ENCODE measurements at regions not wholly inside any gene's neighbourhood (a gene's known extent, or its start where the extent isn't known, plus 50 kb on each side); places are given as distances from the start of the nearest gene placed in this dataset.

DNA sequence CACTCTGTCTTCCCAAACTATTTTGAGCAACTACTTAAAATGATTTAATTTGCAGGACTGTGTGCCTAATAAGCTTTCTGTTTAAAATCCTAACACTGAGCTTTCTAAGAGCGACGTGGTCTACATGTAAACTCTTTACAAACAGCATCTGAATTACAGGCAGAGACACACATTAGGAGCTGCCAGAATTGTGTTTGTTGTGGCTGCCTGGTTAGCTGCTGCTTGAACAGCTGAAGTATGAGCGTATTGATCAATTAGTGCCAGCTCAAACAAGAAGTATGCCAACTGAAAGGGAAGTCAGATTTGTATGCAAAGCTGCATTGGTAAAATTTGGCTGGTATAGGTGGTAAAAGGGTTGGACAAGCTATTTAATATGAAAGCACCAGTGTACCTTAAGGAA is 384.4 kb downstream of the PCDH7 start:
- Histone ChIP-seq H3K27ac (ENCODE audit: low read depth, low read length) (no peak overlapping the region), H3K9ac (ENCODE audit: low read length) (no peak overlapping the region), H3K27me3 (ENCODE audit: control insufficient read depth, insufficient read depth, low read length) (no peaks in the 10 kb centered on the region), H3K4me3 (ENCODE audit: low read depth, low read length) (no peak overlapping the region), H3K36me3 (ENCODE audit: control insufficient read depth, insufficient read depth, low read length) (no peaks in the 10 kb centered on the region), H3K9me3 (ENCODE audit: control insufficient read depth, insufficient read depth, low read depth, low read length) (no peaks in the 10 kb centered on the region), H3K4me1 (ENCODE audit: control insufficient read depth, insufficient read depth, low read length) (no peaks in the 10 kb centered on the region)

DNA sequence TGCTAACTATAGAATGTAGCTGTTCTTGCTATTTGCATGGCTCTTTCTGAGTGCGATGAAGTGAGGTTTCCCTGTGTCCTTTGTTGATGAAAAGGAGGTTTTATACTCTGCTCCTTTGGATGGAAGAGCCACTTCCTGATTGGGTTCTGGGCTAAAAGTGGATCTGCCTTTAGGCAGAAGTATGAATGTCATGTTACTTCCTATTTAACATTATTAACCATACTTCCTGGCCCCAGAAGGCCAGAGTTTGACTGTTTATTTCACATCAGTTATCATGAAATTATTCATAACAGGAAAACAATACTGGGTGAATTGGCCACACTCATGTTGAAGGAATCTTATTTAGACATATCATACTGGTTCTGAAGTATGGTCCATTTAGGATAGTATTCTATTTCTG is 386.2 kb downstream of the PCDH7 start:
- Histone ChIP-seq H3K27ac (ENCODE audit: low read depth, low read length) (no peak overlapping the region), H3K4me1 (ENCODE audit: control insufficient read depth, insufficient read depth, low read length) (no peaks in the 10 kb centered on the region), H3K9ac (ENCODE audit: low read length) (no peak overlapping the region), H3K4me3 (ENCODE audit: low read depth, low read length) (no peak overlapping the region), H3K9me3 (ENCODE audit: control insufficient read depth, insufficient read depth, low read depth, low read length) (no peaks in the 10 kb centered on the region), H3K36me3 (ENCODE audit: control insufficient read depth, insufficient read depth, low read length) (no peaks in the 10 kb centered on the region), H3K27me3 (ENCODE audit: control insufficient read depth, insufficient read depth, low read length) (no peaks in the 10 kb centered on the region)

DNA sequence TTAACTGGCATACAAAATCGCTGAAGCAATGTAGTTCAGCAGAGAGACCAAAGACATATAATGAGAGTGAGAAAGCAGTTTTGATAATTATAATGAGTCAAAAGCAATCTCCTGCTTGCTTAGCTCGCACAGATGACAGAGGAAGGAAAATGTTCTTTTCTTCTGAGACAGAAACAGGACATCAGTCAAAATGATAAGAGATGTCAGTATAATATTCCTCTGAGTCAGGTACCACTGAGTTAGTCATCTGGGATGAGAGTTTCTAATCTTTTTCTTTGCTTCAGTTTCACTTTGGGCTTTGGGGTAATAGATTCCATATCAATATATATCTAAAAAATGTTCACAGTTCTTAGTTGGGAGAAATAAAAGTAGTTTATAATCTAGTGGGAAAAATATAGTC is 387.2 kb downstream of the PCDH7 start:
- Histone ChIP-seq H3K4me3 (ENCODE audit: low read depth, low read length) (no peak overlapping the region), H3K9ac (ENCODE audit: low read length) (no peak overlapping the region), H3K27ac (ENCODE audit: low read depth, low read length) (no peak overlapping the region), H3K36me3 (ENCODE audit: control insufficient read depth, insufficient read depth, low read length) (no peaks in the 10 kb centered on the region), H3K9me3 (ENCODE audit: control insufficient read depth, insufficient read depth, low read depth, low read length) (no peaks in the 10 kb centered on the region), H3K27me3 (ENCODE audit: control insufficient read depth, insufficient read depth, low read length) (no peaks in the 10 kb centered on the region), H3K4me1 (ENCODE audit: control insufficient read depth, insufficient read depth, low read length) (no peaks in the 10 kb centered on the region)

DNA sequence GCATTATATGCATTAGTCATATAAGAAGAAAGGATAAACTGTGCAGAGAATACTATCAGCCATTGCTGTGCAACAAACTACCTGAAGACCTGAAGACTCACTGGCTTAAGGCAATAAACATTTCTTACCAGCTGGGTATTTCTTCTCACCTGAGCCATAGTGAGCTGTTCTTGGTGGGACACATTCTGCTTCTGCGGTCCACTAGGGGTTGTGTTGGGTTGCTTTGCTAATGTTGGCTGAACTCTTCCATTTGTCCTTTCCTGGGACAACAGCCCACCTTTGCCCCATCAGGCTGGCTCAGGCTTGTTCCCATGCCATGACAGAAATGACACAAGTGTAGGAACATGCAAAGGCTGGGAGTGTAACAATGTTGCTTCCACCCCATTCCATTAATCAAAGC is 388.6 kb downstream of the PCDH7 start:
- Histone ChIP-seq H3K36me3 (ENCODE audit: control insufficient read depth, insufficient read depth, low read length) (no peaks in the 10 kb centered on the region), H3K4me3 (ENCODE audit: low read depth, low read length) (no peak overlapping the region), H3K27ac (ENCODE audit: low read depth, low read length) (no peak overlapping the region), H3K9me3 (ENCODE audit: control insufficient read depth, insufficient read depth, low read depth, low read length) (no peaks in the 10 kb centered on the region), H3K9ac (ENCODE audit: low read length) (no peak overlapping the region), H3K27me3 (ENCODE audit: control insufficient read depth, insufficient read depth, low read length) (no peaks in the 10 kb centered on the region), H3K4me1 (ENCODE audit: control insufficient read depth, insufficient read depth, low read length) (no peaks in the 10 kb centered on the region; the same call in 1 of the 2 replicates)

DNA sequence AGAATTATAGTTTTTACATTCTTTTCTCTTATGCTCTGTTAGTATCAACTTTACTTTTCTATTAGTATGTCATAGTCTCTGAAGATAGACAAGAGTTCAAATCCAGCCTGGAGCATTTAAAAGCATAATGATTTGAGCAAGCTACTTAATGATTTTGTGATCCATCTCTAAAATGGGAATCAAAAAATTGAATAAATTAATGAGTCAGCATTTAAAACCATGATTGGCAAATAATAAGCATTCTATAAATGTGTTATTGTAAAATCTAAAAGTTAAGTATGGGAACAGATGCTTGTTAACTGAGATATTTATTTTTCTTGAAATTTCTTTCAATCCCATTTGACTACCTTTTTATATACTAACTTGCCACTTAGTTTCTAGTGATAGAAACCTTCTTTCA is 391.6 kb downstream of the PCDH7 start:
- Histone ChIP-seq H3K4me3 (ENCODE audit: low read depth, low read length) (no peak overlapping the region), H3K4me1 (ENCODE audit: control insufficient read depth, insufficient read depth, low read length) (no peaks in the 10 kb centered on the region; the same call in 1 of the 2 replicates), H3K27me3 (ENCODE audit: control insufficient read depth, insufficient read depth, low read length) (no peaks in the 10 kb centered on the region), H3K36me3 (ENCODE audit: control insufficient read depth, insufficient read depth, low read length) (no peaks in the 10 kb centered on the region), H3K9ac (ENCODE audit: low read length) (no peak overlapping the region), H3K9me3 (ENCODE audit: control insufficient read depth, insufficient read depth, low read depth, low read length) (no peaks in the 10 kb centered on the region), H3K27ac (ENCODE audit: low read depth, low read length) (no peak overlapping the region)

DNA sequence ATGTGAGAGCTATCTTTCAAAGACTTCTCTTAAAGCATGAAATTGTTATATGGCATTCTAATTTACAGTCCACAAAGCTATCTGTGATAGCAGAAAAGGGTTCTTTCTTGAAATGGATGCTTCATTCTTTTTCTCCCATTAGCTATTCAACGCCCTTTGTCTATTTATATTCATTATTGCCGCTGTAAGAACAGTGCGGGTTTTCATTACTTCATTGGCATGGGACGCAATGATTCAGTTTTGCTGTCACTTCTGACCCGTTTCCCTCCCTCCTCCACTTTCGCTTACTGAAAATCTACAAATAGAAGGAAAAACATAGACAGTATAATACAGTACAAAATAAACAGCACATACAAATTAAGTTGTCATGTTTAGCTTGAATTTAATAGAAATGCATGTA is 394.6 kb downstream of the PCDH7 start:
- Histone ChIP-seq H3K4me1 (ENCODE audit: control insufficient read depth, insufficient read depth, low read length) (no peaks in the 10 kb centered on the region; the same call in 1 of the 2 replicates), H3K36me3 (ENCODE audit: control insufficient read depth, insufficient read depth, low read length) (no peaks in the 10 kb centered on the region), H3K9me3 (ENCODE audit: control insufficient read depth, insufficient read depth, low read depth, low read length) (no peaks in the 10 kb centered on the region), H3K27me3 (ENCODE audit: control insufficient read depth, insufficient read depth, low read length) (no peaks in the 10 kb centered on the region), H3K9ac (ENCODE audit: low read length) (no peak overlapping the region), H3K27ac (ENCODE audit: low read depth, low read length) (no peak overlapping the region), H3K4me3 (ENCODE audit: low read depth, low read length) (no peak overlapping the region)

DNA sequence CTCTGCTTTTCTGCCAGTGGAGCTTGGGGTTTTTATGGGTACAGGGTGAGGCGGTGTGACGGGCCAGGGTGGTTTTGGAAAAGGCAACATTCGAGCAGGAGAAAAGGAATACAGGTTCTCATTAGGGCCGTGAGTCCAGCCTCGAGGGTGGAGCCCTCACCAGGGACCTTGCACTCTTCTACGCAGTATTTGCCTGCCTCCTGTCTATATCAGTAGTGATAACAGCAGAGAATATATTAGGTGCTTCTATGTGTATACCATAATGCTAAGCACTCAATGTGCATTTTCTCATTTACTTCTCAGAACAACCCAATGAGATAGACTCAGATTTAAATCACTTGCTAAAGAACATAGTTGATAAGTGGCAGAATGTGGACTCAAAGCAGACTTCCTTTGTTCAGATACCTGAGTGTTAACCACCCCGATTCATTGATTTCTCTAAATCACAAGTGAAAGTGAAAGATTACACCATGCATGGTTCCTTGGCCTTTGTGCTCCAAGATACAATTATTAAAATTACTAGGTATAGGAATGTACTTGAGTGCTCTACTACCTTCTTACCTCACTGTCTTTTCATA is 403.9 kb downstream of the PCDH7 start:
- H3K27me3 ChIP-seq (ENCODE audit: control insufficient read depth, insufficient read depth, low read length), result no peaks in the 10 kb centered on the region
- no peak overlapping the region for H3K9ac ChIP-seq (ENCODE audit: low read length)
- no peaks in the 10 kb centered on the region for H3K36me3 ChIP-seq (ENCODE audit: control insufficient read depth, insufficient read depth, low read length)
- H3K9me3 ChIP-seq (ENCODE audit: control insufficient read depth, insufficient read depth, low read depth, low read length), result no peaks in the 10 kb centered on the region
- H3K4me1 ChIP-seq (ENCODE audit: control insufficient read depth, insufficient read depth, low read length), result peaks cover 7% of the 10 kb centered on the region; the same call in 1 of the 2 replicates
- no peak overlapping the region for H3K4me3 ChIP-seq (ENCODE audit: low read depth, low read length)
- no peak overlapping the region for H3K27ac ChIP-seq (ENCODE audit: low read depth, low read length)

DNA sequence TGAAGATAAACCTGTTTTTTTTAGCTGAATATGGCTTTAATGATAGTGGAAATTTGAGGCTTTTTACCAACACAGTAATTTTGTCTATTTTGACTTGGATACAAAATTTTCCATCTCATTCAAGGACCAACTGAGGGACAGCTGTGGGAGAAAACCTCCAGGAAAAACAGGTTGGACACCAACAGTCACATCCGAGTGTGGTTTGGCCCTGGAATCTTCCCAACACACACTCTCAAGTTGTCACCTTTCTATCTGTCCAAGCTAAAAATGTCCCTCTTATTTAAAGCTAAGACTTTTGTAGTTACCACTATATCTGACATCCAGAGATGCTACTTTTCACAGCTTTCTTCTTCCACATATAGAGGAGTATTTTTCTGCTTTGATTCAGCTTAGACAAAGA is 404.9 kb downstream of the PCDH7 start:
- Histone ChIP-seq H3K36me3 (ENCODE audit: control insufficient read depth, insufficient read depth, low read length) (no peaks in the 10 kb centered on the region), H3K4me3 (ENCODE audit: low read depth, low read length) (no peak overlapping the region), H3K27me3 (ENCODE audit: control insufficient read depth, insufficient read depth, low read length) (no peaks in the 10 kb centered on the region), H3K9me3 (ENCODE audit: control insufficient read depth, insufficient read depth, low read depth, low read length) (no peaks in the 10 kb centered on the region), H3K9ac (ENCODE audit: low read length) (no peak overlapping the region), H3K4me1 (ENCODE audit: control insufficient read depth, insufficient read depth, low read length) (peaks cover 7% of the 10 kb centered on the region; the same call in 1 of the 2 replicates), H3K27ac (ENCODE audit: low read depth, low read length) (no peak overlapping the region)

DNA sequence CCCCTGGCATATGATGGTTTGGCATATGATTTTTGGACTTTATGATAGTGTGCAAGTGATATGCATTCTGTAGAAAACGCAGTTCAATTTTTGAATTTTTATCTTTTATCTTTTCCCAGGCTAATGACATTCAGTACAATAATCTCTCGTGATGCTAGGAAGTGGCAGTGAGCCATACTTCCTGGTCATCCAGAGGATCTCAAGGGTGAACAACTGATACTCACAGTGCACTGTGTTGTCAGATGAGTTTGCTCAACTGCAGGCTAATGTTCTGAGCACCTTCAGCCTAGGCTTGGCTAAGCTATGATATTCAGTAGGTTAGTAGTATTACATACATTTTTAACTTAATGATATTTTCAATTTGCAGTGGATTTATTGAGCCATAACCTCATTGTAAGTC is 405.3 kb downstream of the PCDH7 start:
- no peaks in the 10 kb centered on the region for H3K9me3 ChIP-seq (ENCODE audit: control insufficient read depth, insufficient read depth, low read depth, low read length)
- peaks cover 7% of the 10 kb centered on the region; the same call in 1 of the 2 replicates for H3K4me1 ChIP-seq (ENCODE audit: control insufficient read depth, insufficient read depth, low read length)
- no peak overlapping the region for H3K27ac ChIP-seq (ENCODE audit: low read depth, low read length)
- H3K27me3 ChIP-seq (ENCODE audit: control insufficient read depth, insufficient read depth, low read length), result no peaks in the 10 kb centered on the region
- H3K9ac ChIP-seq (ENCODE audit: low read length), result no peak overlapping the region
- H3K36me3 ChIP-seq (ENCODE audit: control insufficient read depth, insufficient read depth, low read length), result no peaks in the 10 kb centered on the region
- no peak overlapping the region for H3K4me3 ChIP-seq (ENCODE audit: low read depth, low read length)

DNA sequence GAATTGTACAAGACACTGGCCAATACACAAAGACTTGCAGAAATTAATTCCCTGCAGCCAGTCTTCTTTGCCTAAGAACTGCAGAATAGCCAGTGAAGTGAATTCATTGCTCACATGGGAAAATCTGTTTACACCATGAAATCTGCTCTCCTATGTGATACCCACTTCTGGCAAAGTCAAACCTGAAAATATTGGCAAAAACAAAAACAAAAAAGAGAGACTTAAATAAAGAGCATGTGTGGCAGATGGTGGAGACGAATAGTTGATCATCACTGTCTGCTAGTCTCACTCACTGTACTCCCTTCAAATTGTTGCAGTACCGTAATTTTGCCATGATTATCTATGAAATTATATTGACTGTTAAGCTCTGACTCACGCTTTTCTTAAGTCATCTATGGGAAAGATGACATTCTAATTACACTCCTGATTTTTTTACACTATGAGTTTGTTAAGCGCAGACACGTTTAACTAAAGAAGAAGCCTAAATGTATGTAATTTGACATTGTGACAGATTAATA is 406.8 kb downstream of the PCDH7 start:
- Histone ChIP-seq H3K36me3 (ENCODE audit: control insufficient read depth, insufficient read depth, low read length) (no peaks in the 10 kb centered on the region), H3K27ac (ENCODE audit: low read depth, low read length) (no peak overlapping the region), H3K9me3 (ENCODE audit: control insufficient read depth, insufficient read depth, low read depth, low read length) (no peaks in the 10 kb centered on the region), H3K4me1 (ENCODE audit: control insufficient read depth, insufficient read depth, low read length) (peaks cover 5% of the 10 kb centered on the region; the same call in 1 of the 2 replicates), H3K4me3 (ENCODE audit: low read depth, low read length) (no peak overlapping the region), H3K9ac (ENCODE audit: low read length) (no peak overlapping the region), H3K27me3 (ENCODE audit: control insufficient read depth, insufficient read depth, low read length) (no peaks in the 10 kb centered on the region)

DNA sequence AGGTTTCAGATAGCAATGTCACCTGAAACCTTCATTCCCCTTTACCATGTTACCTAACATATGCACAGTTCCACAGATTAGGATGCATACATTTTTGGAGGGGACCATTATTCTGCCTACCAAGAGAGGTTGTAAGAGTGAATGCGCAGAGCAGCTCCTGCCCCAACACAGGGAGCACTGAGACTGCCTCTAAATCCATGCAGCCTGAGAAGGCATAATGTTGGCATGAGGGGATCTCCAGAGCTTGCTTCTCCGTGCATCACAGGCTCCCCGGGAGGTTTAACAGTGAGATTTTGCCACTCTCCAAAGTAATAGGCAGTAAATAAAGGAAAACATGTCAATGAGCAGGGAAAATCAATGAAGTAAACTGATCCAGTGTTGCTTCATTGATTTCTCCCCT is 410.8 kb downstream of the PCDH7 start:
- no peak overlapping the region for H3K27ac ChIP-seq (ENCODE audit: low read depth, low read length)
- no peaks in the 10 kb centered on the region for H3K4me1 ChIP-seq (ENCODE audit: control insufficient read depth, insufficient read depth, low read length)

More for the DNA sequence above, 410.8 kb downstream of the PCDH7 start:
- Histone ChIP-seq H3K9me3 (ENCODE audit: control insufficient read depth, insufficient read depth, low read depth, low read length) (no peaks in the 10 kb centered on the region), H3K9ac (ENCODE audit: low read length) (no peak overlapping the region), H3K27me3 (ENCODE audit: control insufficient read depth, insufficient read depth, low read length) (no peaks in the 10 kb centered on the region), H3K4me3 (ENCODE audit: low read depth, low read length) (no peak overlapping the region), H3K36me3 (ENCODE audit: control insufficient read depth, insufficient read depth, low read length) (no peaks in the 10 kb centered on the region)
